ENCODE measurements at regions not wholly inside any gene's neighbourhood (a gene's known extent, or its start where the extent isn't known, plus 50 kb on each side); places are given as distances from the start of the nearest gene placed in this dataset.
"Not testable (repeated sequence)": the region's sequence is repeated elsewhere in the genome, so short reads cannot be mapped to it uniquely, and the experiment has no call there.

GRCh38 chr16:29198231-29198630, 208.3 kb downstream of the NPIPB11 start:
- peak; percentile 28 for TF ChIP-seq CREBBP (IDR thresholded peaks at IDR 0.05; ENCODE audit: low read depth, low read length)
- TF ChIP-seq ZBED1 (IDR thresholded peaks at IDR 0.05), result no peak
- BruUV-seq (replicated peaks), result no TSS peak
- DNase-seq (ENCODE audit: extremely low read depth in 1 of 4, low spot score in 3 of 4) (no peak), ATAC-seq (no peak), FAIRE-seq (no peak)
- in situ Hi-C loops (cut with MboI) (no loop called here), intact Hi-C loops (cut with micrococcal nuclease) (no loop called here)
- POLR2A ChIA-PET, result no interaction called here
- Histone ChIP-seq H3K4me2 (ENCODE audit: insufficient read depth, low read length) (no peak overlapping the region), H3K9ac (ENCODE audit: insufficient read depth in 1 of 2, low read depth in 2 of 2, low read length in 2 of 2) (no peak overlapping the region), H3K27me3 (ENCODE audit: control insufficient read depth in 2 of 2, insufficient read depth in 2 of 2, low read length in 2 of 2) (peaks cover 4 to 19% of the 10 kb centered on the region in 2 experiments; a peak in 4 of 5 replicates), H3K36me3 (ENCODE audit: control insufficient read depth, insufficient read depth, low read length) (no peaks in the 10 kb centered on the region), H2AFZ (ENCODE audit: low read depth, low read length) (no peak overlapping the region), H4K20me1 (replicated peaks; ENCODE audit: control insufficient read depth, insufficient read depth, low read length) (no peaks in the 10 kb centered on the region), H3K9me1 (ENCODE audit: control insufficient read depth, insufficient read depth, low read length) (no peaks in the 10 kb centered on the region), H3K27ac (ENCODE audit: extremely low read depth, low read depth, low read length) (no peak overlapping the region), H3K9me3 (replicated peaks; ENCODE audit: control insufficient read depth, insufficient read depth, low read depth, low read length) (no peaks in the 10 kb centered on the region), H3K4me1 (replicated peaks in 1 of 2; ENCODE audit: control insufficient read depth in 2 of 2, insufficient read depth in 2 of 2, low read length in 2 of 2) (no peaks in the 10 kb centered on the region; a peak in 1 of 5 replicates), H3K4me3 (no peak overlapping the region), H3K79me2 (ENCODE audit: control insufficient read depth, insufficient read depth, low read length) (no peaks in the 10 kb centered on the region)
- WGBS (ENCODE audit: insufficient coverage, low coverage, missing lambda C conversion rate), result 6% methylated on average over 4 of the region's 4 CpGs
- CTCF ChIA-PET (ENCODE audit: low intra/inter-chr PET ratio), result no interaction called here

GRCh38 chr16:29197494-29198100, 208.9 kb downstream of the NPIPB11 start:
- H3K9me1 ChIP-seq (ENCODE audit: control insufficient read depth, insufficient read depth, low read length); CTCF ChIA-PET (ENCODE audit: low intra/inter-chr PET ratio); H3K27ac ChIP-seq (ENCODE audit: extremely low read depth, low read depth, low read length); H3K36me3 ChIP-seq (ENCODE audit: control insufficient read depth, insufficient read depth, low read length); BruUV-seq (replicated peaks); H3K9me3 ChIP-seq (replicated peaks; ENCODE audit: control insufficient read depth, insufficient read depth, low read depth, low read length); H4K20me1 ChIP-seq (replicated peaks; ENCODE audit: control insufficient read depth, insufficient read depth, low read length); H3K4me1 ChIP-seq (replicated peaks in 1 of 2; ENCODE audit: control insufficient read depth in 2 of 2, insufficient read depth in 2 of 2, low read length in 2 of 2); in situ Hi-C loops (cut with MboI); intact Hi-C loops (cut with micrococcal nuclease); H3K79me2 ChIP-seq (ENCODE audit: control insufficient read depth, insufficient read depth, low read length); DNase-seq (ENCODE audit: extremely low read depth in 1 of 4, low spot score in 3 of 4); H2AFZ ChIP-seq (ENCODE audit: low read depth, low read length); POLR2A ChIA-PET; H3K4me3 ChIP-seq; H3K4me2 ChIP-seq (ENCODE audit: insufficient read depth, low read length); H3K9ac ChIP-seq (ENCODE audit: insufficient read depth in 1 of 2, low read depth in 2 of 2, low read length in 2 of 2); FAIRE-seq; ATAC-seq: not testable (repeated sequence)
- WGBS (ENCODE audit: insufficient coverage, low coverage, missing lambda C conversion rate), result 3% methylated on average over 4 of the region's 5 CpGs
- H3K27me3 ChIP-seq (ENCODE audit: control insufficient read depth in 2 of 2, insufficient read depth in 2 of 2, low read length in 2 of 2), result peaks cover 2 to 21% of the 10 kb centered on the region in 2 experiments; a peak in 4 of 5 replicates

- H3K79me2 ChIP-seq (ENCODE audit: control insufficient read depth, insufficient read depth, low read length); H3K4me2 ChIP-seq (ENCODE audit: insufficient read depth, low read length); POLR2A ChIA-PET; intact Hi-C loops (cut with micrococcal nuclease); H3K9me1 ChIP-seq (ENCODE audit: control insufficient read depth, insufficient read depth, low read length); H3K9ac ChIP-seq (ENCODE audit: insufficient read depth in 1 of 2, low read depth in 2 of 2, low read length in 2 of 2); FAIRE-seq; H2AFZ ChIP-seq (ENCODE audit: low read depth, low read length); H3K4me1 ChIP-seq (replicated peaks in 1 of 2; ENCODE audit: control insufficient read depth in 2 of 2, insufficient read depth in 2 of 2, low read length in 2 of 2); H3K36me3 ChIP-seq (ENCODE audit: control insufficient read depth, insufficient read depth, low read length); in situ Hi-C loops (cut with MboI); CTCF ChIA-PET (ENCODE audit: low intra/inter-chr PET ratio); H3K27ac ChIP-seq (ENCODE audit: extremely low read depth, low read depth, low read length); ATAC-seq; DNase-seq (ENCODE audit: extremely low read depth in 1 of 4, low spot score in 3 of 4); BruUV-seq (replicated peaks); H4K20me1 ChIP-seq (replicated peaks; ENCODE audit: control insufficient read depth, insufficient read depth, low read length); H3K4me3 ChIP-seq; H3K9me3 ChIP-seq (replicated peaks; ENCODE audit: control insufficient read depth, insufficient read depth, low read depth, low read length): not testable (repeated sequence)
- H3K27me3 ChIP-seq (ENCODE audit: control insufficient read depth in 2 of 2, insufficient read depth in 2 of 2, low read length in 2 of 2), result peaks cover 2 to 21% of the 10 kb centered on the region in 2 experiments; a peak in 4 of 5 replicates
- WGBS (ENCODE audit: insufficient coverage, low coverage, missing lambda C conversion rate), result 13% methylated on average over 1 of the region's 1 CpG
Measured at GRCh38 chr16:29196746-29197145, 209.8 kb downstream of the NPIPB11 start.

All from K562 (cell line).